Lung microvascular endothelial cell (primary cell): ENCODE measurements at regions not wholly inside any gene's neighbourhood (a gene's known extent, or its start where the extent isn't known, plus 50 kb on each side); places are given as distances from the start of the nearest gene placed in this dataset.
A peak's percentile ranks its signal among the peaks of the same experiment; 100 is the strongest.
"Not testable (repeated sequence)": the region's sequence is repeated elsewhere in the genome, so short reads cannot be mapped to it uniquely, and the experiment has no call there.

ENCODE experiments used
- DNase-seq, 2 donors: peaks; one replicate each; pipeline versions ENCODE4 v3.0.0 to v3.0.0-alpha.2; 2010; ENCODE audit warnings: low read depth in 2 of 2

GRCh38 chr3:64814351-64814750 lies 126.6 kb upstream of the ADAMTS9 start:
- no peak for DNase-seq

DNA sequence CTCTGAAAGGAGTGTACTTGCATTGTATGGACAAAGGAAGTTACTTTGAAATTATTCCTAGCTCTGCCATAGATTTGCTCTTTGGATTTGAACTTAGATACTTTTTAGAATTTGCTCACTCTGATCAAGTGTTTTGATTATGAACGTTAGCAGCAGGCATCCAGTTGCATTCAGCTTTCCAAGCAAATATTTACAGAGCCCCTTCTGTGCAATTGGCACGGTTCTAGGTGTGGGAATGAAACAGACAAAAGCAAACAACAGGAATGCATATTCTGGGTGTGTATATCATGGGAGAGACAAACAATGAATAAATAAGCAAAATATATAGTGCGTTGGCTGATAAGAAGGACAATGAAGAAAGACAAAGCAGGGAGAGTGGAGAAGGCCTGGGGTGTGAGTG lies 125.5 kb upstream of the ADAMTS9 start:
- no peak for DNase-seq

- DNase-seq: no peak
Observed at GRCh38 chr3:64809086-64809485, 121.3 kb upstream of the ADAMTS9 start.

GRCh38 chr3:64808061-64808460 lies 120.3 kb upstream of the ADAMTS9 start:
- DNase-seq: no peak

DNA sequence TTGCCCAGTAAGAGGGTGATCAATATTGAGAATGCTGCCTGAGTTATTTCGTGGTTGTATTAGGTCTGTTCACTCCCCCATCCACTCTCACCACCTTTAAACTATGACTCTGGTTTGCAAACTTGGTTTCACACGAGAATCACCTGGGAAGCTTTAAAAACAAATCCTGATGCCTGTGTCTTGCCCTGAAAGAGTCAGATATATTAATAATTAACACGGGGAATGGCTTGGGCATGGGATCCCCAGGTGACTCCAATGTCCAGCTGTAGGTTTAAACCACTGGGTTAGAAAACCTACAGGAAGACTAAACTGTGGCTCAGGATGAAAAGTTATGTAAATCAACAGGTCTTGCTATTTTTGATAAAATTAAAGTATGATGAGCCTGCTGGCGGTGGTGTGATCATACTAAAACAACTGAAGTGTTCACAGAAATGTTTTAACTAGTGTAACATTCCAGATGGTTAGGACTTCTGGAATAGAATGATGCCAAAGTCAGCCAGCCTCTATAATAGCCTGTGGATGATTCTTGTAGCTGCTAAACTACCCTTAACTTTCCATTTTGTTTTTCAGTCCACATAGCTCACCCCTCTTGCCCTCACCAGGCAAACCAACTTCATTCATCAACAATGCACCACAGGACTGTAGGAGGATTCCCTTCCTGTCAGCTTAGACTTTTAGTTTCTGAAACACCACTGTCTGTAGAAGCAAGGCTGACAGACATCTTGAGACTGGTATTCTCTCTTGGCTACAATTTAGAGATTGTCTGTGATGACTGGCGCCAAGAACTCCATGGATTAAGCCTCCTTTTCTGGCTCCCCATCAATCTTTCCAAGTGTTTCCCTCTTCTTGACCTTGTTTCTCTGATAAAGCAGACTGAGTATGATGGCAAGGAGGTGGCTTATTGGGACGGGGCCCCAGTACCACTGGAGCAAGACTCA lies 119.1 kb upstream of the ADAMTS9 start:
- no peak for DNase-seq

GRCh38 chr3:64805978-64806377 lies 118.2 kb upstream of the ADAMTS9 start:
- no peak for DNase-seq

GRCh38 chr3:64805248-64805647 lies 117.4 kb upstream of the ADAMTS9 start:
- no peak for DNase-seq

DNA sequence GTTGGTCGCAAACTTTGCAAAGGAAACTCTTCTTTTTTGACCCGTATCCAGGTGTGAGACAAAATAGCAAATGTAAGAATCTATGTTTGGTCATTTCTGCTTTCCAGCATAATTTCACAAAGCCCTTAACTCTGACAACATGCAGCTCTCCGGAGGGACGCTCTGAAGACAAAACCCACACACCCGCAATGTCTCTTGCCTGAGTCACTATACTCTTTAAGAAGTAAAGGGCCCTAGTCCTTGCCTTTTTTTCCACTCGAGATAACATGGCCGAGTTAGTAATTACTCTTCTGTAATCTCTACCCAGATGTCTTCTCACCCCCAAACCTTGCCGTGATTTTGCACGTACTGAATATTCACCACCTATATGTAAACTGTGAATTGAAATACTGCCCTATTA lies 115.7 kb upstream of the ADAMTS9 start:
- DNase-seq: no peak

DNA sequence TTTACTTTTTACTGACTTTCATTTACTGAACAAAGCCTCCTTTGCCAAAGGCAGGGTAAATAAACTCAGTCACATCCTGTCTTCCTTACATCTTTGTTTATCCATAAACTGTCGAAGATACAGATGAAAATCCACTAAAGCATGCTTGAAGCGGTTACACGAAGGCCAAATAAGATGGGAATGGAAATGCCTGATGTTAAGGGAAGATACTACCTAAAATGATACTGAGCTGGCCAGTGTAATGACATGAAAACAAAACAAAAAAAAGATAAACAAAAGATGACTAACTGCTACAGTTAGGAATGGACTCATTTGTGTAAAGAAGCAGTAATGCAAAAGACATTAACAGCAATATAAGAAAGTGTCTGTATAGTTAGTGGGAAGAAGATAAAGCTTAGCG lies 114.7 kb upstream of the ADAMTS9 start:
- DNase-seq: no peak

GRCh38 chr3:64801856-64802255 lies 114.1 kb upstream of the ADAMTS9 start:
- DNase-seq: no peak

DNA sequence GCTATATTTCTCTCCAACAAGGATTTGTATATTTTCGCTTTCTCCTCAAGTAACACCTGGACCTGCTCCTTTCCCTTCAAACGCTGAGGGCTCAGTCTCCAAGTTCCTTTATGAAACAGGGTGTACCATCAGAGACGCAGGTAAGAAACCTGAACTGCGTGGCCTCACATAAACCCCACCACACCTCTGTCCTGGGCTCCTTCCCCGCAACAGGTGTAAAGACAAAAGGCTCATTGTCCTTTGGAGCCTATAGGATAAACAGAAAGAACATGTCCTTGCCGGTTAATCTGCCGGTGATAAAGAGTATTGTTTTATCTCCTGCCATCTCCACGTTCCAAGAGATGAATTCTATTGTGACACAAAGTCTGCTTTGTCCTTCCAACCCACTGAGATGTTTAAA lies 111.8 kb upstream of the ADAMTS9 start:
- no peak for DNase-seq

GRCh38 chr3:64798316-64798715 lies 110.5 kb upstream of the ADAMTS9 start:
- DNase-seq: no peak

- peak; percentile 47 to 91 for DNase-seq
Observed at GRCh38 chr3:64796607-64797399, 109.0 kb upstream of the ADAMTS9 start.

DNA sequence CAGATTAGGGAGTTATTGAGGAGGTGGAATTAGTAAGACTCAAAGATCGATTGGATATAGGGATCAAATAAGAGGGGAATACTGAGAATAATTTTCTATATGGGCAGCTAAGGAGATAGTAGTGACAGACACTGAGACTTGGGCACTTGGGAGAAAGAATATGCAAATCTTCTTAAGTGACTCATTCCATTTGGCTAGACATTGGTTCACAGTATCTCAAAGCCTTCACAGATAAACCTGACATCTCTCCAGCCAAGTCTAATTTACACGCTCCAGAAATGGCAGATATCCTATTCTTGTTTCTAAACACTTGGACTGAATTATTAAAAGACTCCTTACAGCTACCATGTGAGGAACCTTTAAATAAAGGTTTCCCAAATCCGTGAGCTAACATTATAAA lies 104.6 kb upstream of the ADAMTS9 start:
- no peak for DNase-seq

- no peak for DNase-seq
Observed at GRCh38 chr3:64789111-64789510, 101.3 kb upstream of the ADAMTS9 start.

DNA sequence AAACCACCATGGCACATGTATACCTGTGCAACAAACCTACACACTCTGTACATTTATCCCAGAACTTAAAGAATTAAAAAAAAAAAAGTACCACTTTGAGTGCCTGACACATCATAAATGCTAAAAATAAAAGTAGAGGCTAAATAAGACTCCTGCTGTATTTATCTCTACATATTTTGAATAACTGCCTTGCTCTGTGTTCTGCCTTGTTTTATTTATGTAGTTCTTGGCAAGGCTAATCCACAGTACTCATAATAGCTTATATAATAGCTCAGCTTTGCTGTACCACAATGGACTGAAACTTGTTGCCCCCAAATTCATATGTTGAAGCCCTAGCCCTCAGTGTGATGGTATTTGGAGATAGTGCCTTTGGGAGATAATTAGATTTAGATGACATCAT lies 95.4 kb upstream of the ADAMTS9 start:
- DNase-seq: no peak

DNA sequence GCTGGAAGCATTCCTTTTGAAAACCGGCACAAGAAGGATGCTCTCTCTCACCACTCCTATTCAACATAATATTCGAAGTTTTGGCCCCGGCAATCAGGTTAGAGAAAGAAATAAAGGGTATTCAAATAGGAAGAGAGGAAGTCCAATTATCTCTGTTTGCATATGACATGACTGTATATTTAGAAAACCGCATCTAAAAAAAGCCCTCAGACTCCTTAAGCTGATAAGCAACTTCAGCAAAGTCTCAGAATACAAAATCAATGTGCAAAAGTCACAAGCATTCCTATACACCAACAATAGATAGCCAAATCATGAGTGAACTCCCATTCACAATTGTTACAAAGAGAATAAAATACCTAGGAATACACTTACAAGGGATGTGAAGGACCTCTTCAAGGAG lies 93.1 kb upstream of the ADAMTS9 start:
- DNase-seq: not testable (repeated sequence)

- DNase-seq: no peak
Observed at GRCh38 chr3:64773137-64773536, 85.3 kb upstream of the ADAMTS9 start.

DNA sequence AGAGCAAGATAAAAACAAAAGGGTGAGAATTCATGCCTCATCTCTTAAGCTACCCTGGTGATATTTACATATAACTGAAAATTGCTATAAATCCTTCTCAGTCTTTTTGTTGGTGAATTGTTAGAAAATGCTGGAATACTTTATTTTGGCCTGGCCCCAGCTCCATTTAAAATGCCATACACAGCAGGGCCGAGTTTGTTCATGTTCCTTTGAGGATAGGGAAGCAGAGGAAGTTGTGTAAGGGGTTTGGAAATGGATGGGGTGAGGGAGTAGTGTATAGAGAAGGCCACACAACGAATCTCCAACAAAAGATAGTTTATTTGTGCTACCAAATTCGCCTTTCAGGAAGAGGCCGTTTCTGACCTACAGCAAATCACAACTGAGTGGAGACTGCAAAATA lies 78.6 kb upstream of the ADAMTS9 start:
- DNase-seq: peak in 1 of 2 donors; percentile 32

DNA sequence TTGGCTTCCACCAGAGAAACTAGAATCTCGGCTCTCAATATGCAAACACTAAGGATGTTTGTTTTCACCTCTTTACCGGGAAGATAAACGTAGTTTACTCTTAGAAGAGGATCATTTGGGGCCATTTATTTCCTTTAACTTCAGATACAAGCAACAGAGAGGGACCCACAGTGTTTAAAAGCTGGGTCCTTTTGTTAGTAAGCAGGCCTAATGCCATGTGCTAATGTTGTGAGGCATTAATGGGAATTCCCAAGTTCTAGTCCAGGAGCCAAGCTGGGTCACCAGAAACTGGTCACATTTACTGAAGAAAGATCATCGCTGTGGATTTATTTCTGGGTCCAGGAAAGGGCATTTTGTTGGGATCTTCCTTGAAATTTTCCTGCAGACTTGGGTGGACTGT lies 78.1 kb upstream of the ADAMTS9 start:
- DNase-seq: no peak

GRCh38 chr3:64764386-64764929 lies 76.7 kb upstream of the ADAMTS9 start:
- DNase-seq: no peak

DNA sequence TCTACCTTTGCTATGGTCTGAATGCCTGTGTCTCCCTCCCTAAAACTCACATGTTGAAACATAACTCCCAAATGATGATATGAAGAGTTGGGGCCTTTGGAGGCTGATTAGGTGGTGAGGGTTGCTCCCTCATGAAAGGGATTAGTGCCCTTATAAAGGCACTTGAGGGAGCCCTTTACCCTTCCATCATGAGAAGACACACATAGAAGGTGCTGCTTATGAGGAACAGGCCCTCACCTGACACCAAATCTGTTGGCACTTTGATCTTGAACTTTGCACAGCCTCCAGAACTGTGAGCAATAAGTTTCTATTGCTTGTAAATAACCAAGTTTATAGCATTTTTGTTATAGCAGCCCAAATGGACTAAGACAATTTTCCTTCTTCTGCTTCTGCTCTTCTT lies 76.2 kb upstream of the ADAMTS9 start:
- DNase-seq: peak in 1 of 2 donors; percentile 8
